Skeletal muscle tissue (tissue), 3 donors: ENCODE measurements at regions not wholly inside any gene's neighbourhood (a gene's known extent, or its start where the extent isn't known, plus 50 kb on each side); places are given as distances from the start of the nearest gene placed in this dataset.
"Not testable (repeated sequence)": the region's sequence is repeated elsewhere in the genome, so short reads cannot be mapped to it uniquely, and the experiment has no call there.

Experiments
- H3K27ac ChIP-seq: one replicate; pipeline ENCODE4 v1.7.0; 2013; ENCODE audit warnings: mild to moderate bottlenecking, low read depth, low read length, inconsistent platforms
- H3K27me3 ChIP-seq, 3 donors: one replicate each; pipeline ENCODE4 v1.7.0; 2013; ENCODE audit warnings: low read length in 3 of 3; ENCODE audit not compliant: control insufficient read depth in 3 of 3, insufficient read depth in 3 of 3
- H3K36me3 ChIP-seq, 3 donors: one replicate each; pipeline ENCODE4 v1.7.0; 2013; ENCODE audit warnings: low read length in 3 of 3; ENCODE audit not compliant: control insufficient read depth in 3 of 3, insufficient read depth in 3 of 3
- H3K4me1 ChIP-seq, 3 donors: one replicate each; pipeline ENCODE4 v1.7.0; 2013; ENCODE audit warnings: low read length in 3 of 3, mild to moderate bottlenecking in 3 of 3; ENCODE audit not compliant: control insufficient read depth in 3 of 3, insufficient read depth in 3 of 3
- H3K4me3 ChIP-seq, 3 donors: one replicate each; pipeline ENCODE4 v1.7.0; 2013; ENCODE audit warnings: low read length in 3 of 3
- H3K9ac ChIP-seq, 3 donors: one replicate each; pipeline ENCODE4 v1.7.0; 2013; ENCODE audit warnings: low read length in 3 of 3, mild to moderate bottlenecking in 3 of 3, moderate library complexity in 2 of 3, low read depth in 1 of 3
- H3K9me3 ChIP-seq, 3 donors: one replicate each; pipeline ENCODE4 v1.7.0; 2013; ENCODE audit warnings: low read length in 3 of 3; ENCODE audit not compliant: control insufficient read depth in 3 of 3
- donor health status: Osteomylitis.

GRCh38 chr6:106745197-106745770, 115.9 kb downstream of the QRSL1 start:
- no peaks in the 10 kb centered on the region for H3K27me3 ChIP-seq
- no peak overlapping the region for H3K9ac ChIP-seq
- peaks cover 2 to 6% (median 5%) of the 10 kb centered on the region in 3 donors for H3K4me1 ChIP-seq
- no peak overlapping the region for H3K4me3 ChIP-seq
- H3K9me3 ChIP-seq = no peaks in the 10 kb centered on the region
- no peaks in the 10 kb centered on the region for H3K36me3 ChIP-seq
- H3K27ac ChIP-seq = no peak overlapping the region

- Histone ChIP-seq H3K27me3 (no peaks in the 10 kb centered on the region), H3K4me1 (peaks cover 5 to 9% (median 8%) of the 10 kb centered on the region in 3 donors), H3K4me3 (no peak overlapping the region), H3K9me3 (no peaks in the 10 kb centered on the region), H3K9ac (no peak overlapping the region), H3K36me3 (no peaks in the 10 kb centered on the region), H3K27ac (no peak overlapping the region)
These were observed 115.4 kb downstream of the QRSL1 start for GRCh38 chr6:106744781-106745180.

- not testable (repeated sequence) for H3K27ac ChIP-seq, H3K9ac ChIP-seq, H3K9me3 ChIP-seq, H3K27me3 ChIP-seq, H3K36me3 ChIP-seq, H3K4me3 ChIP-seq
- peaks cover 12 to 13% (median 12%) of the 10 kb centered on the region in 3 donors for H3K4me1 ChIP-seq
These were observed 114.7 kb downstream of the QRSL1 start for GRCh38 chr6:106744029-106744428.

DNA sequence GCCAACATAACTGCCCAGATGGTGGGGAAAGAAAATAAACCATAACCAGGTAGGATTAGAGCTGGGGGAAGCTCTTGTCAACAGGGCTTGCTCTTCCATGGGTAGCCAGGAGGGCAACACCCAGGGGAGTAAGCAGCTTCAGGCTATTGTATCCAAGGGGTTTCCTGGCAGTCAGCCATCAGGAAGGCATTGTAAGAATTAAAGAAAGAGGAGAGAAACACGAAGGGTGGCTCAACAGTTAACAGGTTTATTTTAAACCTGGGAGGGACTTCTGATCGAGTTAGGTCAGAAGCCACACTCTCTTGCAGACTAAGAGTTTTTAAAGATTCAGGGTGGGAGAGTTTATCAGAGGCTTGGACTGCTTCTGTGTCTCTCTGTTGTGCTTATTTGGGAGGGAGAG, 114.2 kb downstream of the QRSL1 start:
- no peak overlapping the region for H3K4me3 ChIP-seq
- no peak overlapping the region for H3K9ac ChIP-seq
- no peak overlapping the region for H3K27ac ChIP-seq
- H3K27me3 ChIP-seq = no peaks in the 10 kb centered on the region
- peaks cover 12 to 14% (median 13%) of the 10 kb centered on the region in 3 donors for H3K4me1 ChIP-seq
- no peaks in the 10 kb centered on the region for H3K9me3 ChIP-seq
- H3K36me3 ChIP-seq = no peaks in the 10 kb centered on the region

GRCh38 chr6:106740287-106740686, 110.9 kb downstream of the QRSL1 start:
- Histone ChIP-seq H3K4me3 (no peak overlapping the region), H3K9ac (no peak overlapping the region), H3K36me3 (no peaks in the 10 kb centered on the region), H3K9me3 (peaks cover 0 to 5% (median 0%) of the 10 kb centered on the region in 3 donors), H3K27ac (no peak overlapping the region), H3K4me1 (peaks cover 12 to 14% (median 13%) of the 10 kb centered on the region in 3 donors), H3K27me3 (no peaks in the 10 kb centered on the region)

- Histone ChIP-seq H3K27ac (no peak overlapping the region), H3K36me3 (no peaks in the 10 kb centered on the region), H3K9me3 (peaks cover 0 to 5% (median 0%) of the 10 kb centered on the region in 3 donors), H3K27me3 (no peaks in the 10 kb centered on the region), H3K9ac (no peak overlapping the region), H3K4me3 (no peak overlapping the region), H3K4me1 (peaks cover 12 to 14% (median 13%) of the 10 kb centered on the region in 3 donors)
These were observed 110.0 kb downstream of the QRSL1 start for GRCh38 chr6:106739387-106739786.

- H3K4me3 ChIP-seq = no peak overlapping the region
- no peak overlapping the region for H3K9ac ChIP-seq
- no peaks in the 10 kb centered on the region for H3K36me3 ChIP-seq
- H3K27ac ChIP-seq = no peak overlapping the region
- H3K9me3 ChIP-seq = peaks cover 0 to 5% (median 0%) of the 10 kb centered on the region in 3 donors
- no peaks in the 10 kb centered on the region for H3K27me3 ChIP-seq
- H3K4me1 ChIP-seq = peaks cover 14 to 17% (median 15%) of the 10 kb centered on the region in 3 donors
These were observed 107.1 kb downstream of the QRSL1 start for GRCh38 chr6:106736502-106736901.

DNA sequence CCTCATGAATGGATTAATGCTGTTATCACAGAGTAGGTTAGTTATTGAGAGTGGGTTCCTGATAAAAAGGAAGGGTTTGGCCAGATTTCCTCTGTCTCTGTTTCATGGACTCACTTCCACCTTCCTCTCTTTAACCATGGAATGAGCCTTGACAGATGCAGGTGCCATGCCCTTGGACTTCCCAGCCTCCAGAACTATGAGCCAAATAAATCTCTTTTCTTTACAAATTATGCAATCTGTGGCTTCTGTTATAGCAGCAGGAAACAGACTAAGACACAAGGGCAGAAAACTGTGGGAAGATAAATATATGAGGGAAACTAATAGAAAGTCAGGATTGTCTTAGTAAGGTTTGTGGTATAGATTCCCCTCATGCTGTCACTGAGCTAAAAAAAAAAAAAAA, 106.5 kb downstream of the QRSL1 start:
- Histone ChIP-seq H3K27me3 (no peaks in the 10 kb centered on the region), H3K9ac (no peak overlapping the region), H3K27ac (no peak overlapping the region), H3K36me3 (no peaks in the 10 kb centered on the region), H3K4me3 (no peak overlapping the region), H3K4me1 (peaks cover 18 to 23% (median 20%) of the 10 kb centered on the region in 3 donors), H3K9me3 (peaks cover 0 to 5% (median 0%) of the 10 kb centered on the region in 3 donors)

DNA sequence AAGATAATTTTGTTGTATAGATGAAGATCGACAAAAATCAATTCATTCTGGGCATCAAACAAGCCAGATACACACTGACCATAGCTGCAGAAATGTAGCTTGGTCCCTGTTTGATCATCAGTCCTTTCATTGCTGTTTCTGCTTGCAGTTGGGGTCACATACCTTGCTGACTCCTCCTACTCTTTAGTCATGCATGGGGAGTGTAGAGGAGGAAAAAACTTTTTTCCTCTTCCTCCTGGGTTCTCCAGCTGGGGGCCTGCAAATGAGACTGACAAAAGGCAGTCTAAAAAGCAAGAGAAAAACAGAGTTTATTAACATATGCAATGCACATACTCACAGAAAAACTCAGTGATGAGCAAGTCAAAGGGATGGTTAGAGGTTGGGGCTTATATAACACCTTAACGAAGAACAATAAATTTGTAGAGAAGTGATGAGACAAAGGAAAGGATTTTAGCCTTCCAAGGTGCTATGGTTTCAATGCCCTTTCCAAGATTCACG, 105.8 kb downstream of the QRSL1 start:
- Histone ChIP-seq H3K27ac (no peak overlapping the region), H3K4me3 (no peak overlapping the region), H3K9me3 (peaks cover 0 to 5% (median 0%) of the 10 kb centered on the region in 3 donors), H3K4me1 (peaks cover 17 to 24% (median 20%) of the 10 kb centered on the region in 3 donors), H3K9ac (no peak overlapping the region), H3K36me3 (no peaks in the 10 kb centered on the region), H3K27me3 (no peaks in the 10 kb centered on the region)

GRCh38 chr6:106733386-106733785, 104.0 kb downstream of the QRSL1 start:
- Histone ChIP-seq H3K27me3 (no peaks in the 10 kb centered on the region), H3K4me1 (peaks cover 6 to 15% (median 10%) of the 10 kb centered on the region in 3 donors), H3K9ac (no peak overlapping the region), H3K4me3 (no peak overlapping the region), H3K36me3 (no peaks in the 10 kb centered on the region), H3K9me3 (peaks cover 0 to 5% (median 0%) of the 10 kb centered on the region in 3 donors), H3K27ac (no peak overlapping the region)
